Mammary epithelial cell (primary cell): ENCODE measurements at regions not wholly inside any gene's neighbourhood (a gene's known extent, or its start where the extent isn't known, plus 50 kb on each side); places are given as distances from the start of the nearest gene placed in this dataset.

Source experiments
- CTCF ChIP-seq, 2 donors: IDR thresholded peaks in 1 of 2; conservative IDR thresholded peaks in 1 of 2; 2 replicates each; pipeline ENCODE4 v1.5.1; 2011 to 2012; ENCODE audit warnings: inconsistent platforms in 2 of 2, low read length in 2 of 2, mild to moderate bottlenecking in 2 of 2, control low read depth in 1 of 2, low read depth in 1 of 2; ENCODE audit not compliant: insufficient read depth in 1 of 2; ENCODE audit errors: extremely low read depth in 1 of 2
- EZH2 ChIP-seq: IDR thresholded peaks from 2 replicates; pipeline ENCODE4 v1.6.1; 2012; ENCODE audit warnings: low read length, inconsistent platforms, borderline replicate concordance

GRCh38 chr2:34408100-34408499, 809.0 kb upstream of the FAM98A start:
- TF ChIP-seq CTCF (conservative IDR thresholded peaks at IDR 0.05 in 1 of 2, IDR thresholded peaks at IDR 0.05 in 1 of 2; ENCODE audit: extremely low read depth in 1 of 2, insufficient read depth in 1 of 2, low read depth in 1 of 2, low read length in 2 of 2) (no peak), EZH2 (no peak)
